ENCODE measurements at regions not wholly inside any gene's neighbourhood (a gene's known extent, or its start where the extent isn't known, plus 50 kb on each side); places are given as distances from the start of the nearest gene placed in this dataset.

GRCh38 chr20:23199356-23199755 is 113.2 kb upstream of the CD93 start:
- TF ChIP-seq EZH2 (IDR thresholded peaks at IDR 0.05; ENCODE audit: low read depth, unreplicated experiment) (no peak), ZNF462 (CRISPR knock-in tag; IDR thresholded peaks at IDR 0.05) (no peak), STAT1 (IDR thresholded peaks at IDR 0.05; ENCODE audit: unreplicated experiment) (no peak)
- TF ChIP-seq, protein P1, sequence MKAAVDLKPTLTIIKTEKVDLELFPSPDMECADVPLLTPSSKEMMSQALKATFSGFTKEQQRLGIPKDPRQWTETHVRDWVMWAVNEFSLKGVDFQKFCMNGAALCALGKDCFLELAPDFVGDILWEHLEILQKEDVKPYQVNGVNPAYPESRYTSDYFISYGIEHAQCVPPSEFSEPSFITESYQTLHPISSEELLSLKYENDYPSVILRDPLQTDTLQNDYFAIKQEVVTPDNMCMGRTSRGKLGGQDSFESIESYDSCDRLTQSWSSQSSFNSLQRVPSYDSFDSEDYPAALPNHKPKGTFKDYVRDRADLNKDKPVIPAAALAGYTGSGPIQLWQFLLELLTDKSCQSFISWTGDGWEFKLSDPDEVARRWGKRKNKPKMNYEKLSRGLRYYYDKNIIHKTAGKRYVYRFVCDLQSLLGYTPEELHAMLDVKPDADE (IDR thresholded peaks at IDR 0.05): no peak
- H3K27ac Mint-ChIP-seq: no peak overlapping the region
- H3K27ac ChIP-seq (ENCODE audit: low read depth): no peak overlapping the region
- H3K36me3 Mint-ChIP-seq (ENCODE audit: low read depth): no peaks in the 10 kb centered on the region
- H4K20me1 ChIP-seq (replicated peaks; ENCODE audit: insufficient read depth): no peaks in the 10 kb centered on the region
- H3K27me3 Mint-ChIP-seq (ENCODE audit: insufficient read depth, low read depth, poor library complexity): peaks cover 2% of the 10 kb centered on the region
- no peaks in the 10 kb centered on the region for H3K9me2 ChIP-seq (ENCODE audit: insufficient read depth)
- no peak overlapping the region for H2AFZ ChIP-seq
- peaks cover 14% of the 10 kb centered on the region; the same call in 2 of the 3 replicates for H3K9me3 Mint-ChIP-seq
- no peak for DNase-seq (ENCODE audit: low spot score)
- H3K4me3 Mint-ChIP-seq: no peak overlapping the region
- H3K4me3 ChIP-seq: no peak overlapping the region
- no peak overlapping the region for H3K4me2 ChIP-seq
- no peak for ATAC-seq
- H3K36me3 ChIP-seq (ENCODE audit: insufficient read depth): no peaks in the 10 kb centered on the region
- H3K4me1 ChIP-seq (ENCODE audit: insufficient read depth): peaks cover 5% of the 10 kb centered on the region
- H3F3A ChIP-seq (replicated peaks; ENCODE audit: low read depth): no peaks in the 10 kb centered on the region
- peaks cover 7% of the 10 kb centered on the region for H3K4me1 Mint-ChIP-seq
- H3K79me2 ChIP-seq (replicated peaks; ENCODE audit: insufficient read depth): no peaks in the 10 kb centered on the region
- H3K27me3 ChIP-seq (ENCODE audit: insufficient read depth): no peaks in the 10 kb centered on the region

DNA sequence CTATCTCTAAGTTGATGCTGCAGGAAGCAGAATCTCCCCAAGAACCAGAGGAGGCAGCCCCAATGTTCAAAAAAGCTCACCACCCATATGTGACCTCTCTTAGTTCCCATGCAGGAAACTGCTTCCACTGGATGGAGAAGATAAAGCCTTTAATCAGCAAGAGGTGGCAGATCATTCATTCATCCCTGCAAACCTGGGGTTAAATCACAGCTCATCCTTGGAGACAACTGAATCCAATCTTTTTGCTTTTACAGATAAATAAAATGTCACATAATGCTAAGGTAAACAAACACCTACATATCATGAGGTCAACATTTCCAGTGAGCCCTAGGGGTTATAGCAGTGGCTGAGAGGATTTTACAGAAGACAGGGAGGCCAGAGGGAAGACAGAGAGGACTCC is 112.7 kb upstream of the CD93 start:
- peaks cover 2% of the 10 kb centered on the region for H3K27me3 Mint-ChIP-seq (ENCODE audit: insufficient read depth, low read depth, poor library complexity)
- no peak for ATAC-seq
- no peaks in the 10 kb centered on the region for H3K27me3 ChIP-seq (ENCODE audit: insufficient read depth)

More for the DNA sequence above, 112.7 kb upstream of the CD93 start:
- Histone ChIP-seq H3K27ac (ENCODE audit: low read depth) (no peak overlapping the region), H3K79me2 (replicated peaks; ENCODE audit: insufficient read depth) (no peaks in the 10 kb centered on the region), H3F3A (replicated peaks; ENCODE audit: low read depth) (no peaks in the 10 kb centered on the region), H2AFZ (no peak overlapping the region), H3K4me1 (ENCODE audit: insufficient read depth) (no peaks in the 10 kb centered on the region), H3K9me2 (ENCODE audit: insufficient read depth) (0 out of 2 replicates have a peak, but pooled peaks cover 2% of the 10 kb centered on the region), H4K20me1 (replicated peaks; ENCODE audit: insufficient read depth) (no peaks in the 10 kb centered on the region), H3K36me3 (ENCODE audit: insufficient read depth) (no peaks in the 10 kb centered on the region), H3K4me3 (no peak overlapping the region), H3K4me2 (no peak overlapping the region)
- H3K36me3 Mint-ChIP-seq (ENCODE audit: low read depth): no peaks in the 10 kb centered on the region
- no peak overlapping the region for H3K27ac Mint-ChIP-seq
- peaks cover 14% of the 10 kb centered on the region; the same call in 2 of the 3 replicates for H3K9me3 Mint-ChIP-seq
- peaks cover 1% of the 10 kb centered on the region; the same call in 1 of the 3 replicates for H3K4me1 Mint-ChIP-seq
- no peak for DNase-seq (ENCODE audit: low spot score)
- no peak overlapping the region for H3K4me3 Mint-ChIP-seq
- TF ChIP-seq JUNB (IDR thresholded peaks at IDR 0.05; ENCODE audit: unreplicated experiment): no peak
- TF ChIP-seq STAT1 (IDR thresholded peaks at IDR 0.05; ENCODE audit: unreplicated experiment): no peak
- no peak for TF ChIP-seq EZH2 (IDR thresholded peaks at IDR 0.05; ENCODE audit: low read depth, unreplicated experiment)
- TF ChIP-seq POLR2AphosphoS5 (IDR thresholded peaks at IDR 0.05; ENCODE audit: low read depth): no peak
- no peak for TF ChIP-seq EZH2phosphoT487 (IDR thresholded peaks at IDR 0.05; ENCODE audit: unreplicated experiment)
- TF ChIP-seq CREB1 (CRISPR knock-in tag; IDR thresholded peaks at IDR 0.05; ENCODE audit: low read depth): no peak
- TF ChIP-seq NANOG (IDR thresholded peaks at IDR 0.05; ENCODE audit: borderline replicate concordance): no peak
- no peak for TF ChIP-seq REST (IDR thresholded peaks at IDR 0.05; ENCODE audit: unreplicated experiment)
